HEK293T (cell line): ENCODE measurements at regions not wholly inside any gene's neighbourhood (a gene's known extent, or its start where the extent isn't known, plus 50 kb on each side); places are given as distances from the start of the nearest gene placed in this dataset.

Source experiments
- BHLHE40 ChIP-seq: fragments of 450-650 bp; IDR thresholded peaks from 2 replicates; pipeline ENCODE4 v1.6.1; 2016; ENCODE audit warnings: mild to moderate bottlenecking, moderate library complexity, borderline replicate concordance
- CTBP1 ChIP-seq: fragments of 450-650 bp; IDR thresholded peaks from 2 replicates; pipeline ENCODE4 v1.6.1; 2016; ENCODE audit warnings: borderline replicate concordance
- ELF4 ChIP-seq: fragments of 450-650 bp; IDR thresholded peaks from 2 replicates; pipeline ENCODE4 v1.6.1; 2017; ENCODE audit warnings: antibody characterized with exemption
- FOXK2 ChIP-seq: fragments of 450-650 bp; IDR thresholded peaks from 2 replicates; pipeline ENCODE4 v1.6.1; 2016; ENCODE audit warnings: mild to moderate bottlenecking
- FOXM1 ChIP-seq: fragments of 450-650 bp; IDR thresholded peaks from 2 replicates; pipeline ENCODE4 v1.6.1; 2017; ENCODE audit warnings: mild to moderate bottlenecking, borderline replicate concordance
- HDGF ChIP-seq: fragments of 450-650 bp; IDR thresholded peaks from 2 replicates; pipeline ENCODE4 v1.6.1; 2017; ENCODE audit warnings: antibody characterized with exemption, borderline replicate concordance
- LEF1 ChIP-seq: fragments of 450-650 bp; IDR thresholded peaks from 2 replicates; pipeline ENCODE4 v1.6.1; 2017; ENCODE audit warnings: mild to moderate bottlenecking, borderline replicate concordance
- NFRKB ChIP-seq: fragments of 450-650 bp; IDR thresholded peaks from 2 replicates; pipeline ENCODE4 v1.6.1; 2016; ENCODE audit warnings: mild to moderate bottlenecking, moderate library complexity
- PKNOX1 ChIP-seq: fragments of 450-650 bp; IDR thresholded peaks from 2 replicates; pipeline ENCODE4 v1.6.1; 2016
- SP1 ChIP-seq: fragments of 450-650 bp; IDR thresholded peaks from 2 replicates; pipeline ENCODE4 v1.6.1; 2017
- SUZ12 ChIP-seq: fragments of 450-650 bp; IDR thresholded peaks from 2 replicates; pipeline ENCODE4 v1.6.1; 2016; ENCODE audit warnings: mild to moderate bottlenecking
- TARDBP ChIP-seq: fragments of 450-650 bp; IDR thresholded peaks from 2 replicates; pipeline ENCODE4 v1.6.1; 2016
- ZNF384 ChIP-seq: fragments of 450-650 bp; IDR thresholded peaks from 2 replicates; pipeline ENCODE4 v1.6.1; 2016

- TF ChIP-seq FOXK2, result no peak
- TF ChIP-seq FOXM1, result no peak
- TF ChIP-seq ELF4, result no peak
- TF ChIP-seq BHLHE40, result no peak
- no peak for TF ChIP-seq PKNOX1
- no peak for TF ChIP-seq ZNF384
- no peak for TF ChIP-seq NFRKB
- no peak for TF ChIP-seq LEF1
- TF ChIP-seq TARDBP, result no peak
- TF ChIP-seq SP1, result no peak
- TF ChIP-seq HDGF, result no peak
- no peak for TF ChIP-seq SUZ12
- no peak for TF ChIP-seq CTBP1
Observed at GRCh38 chr4:120526033-120526432, 396.5 kb downstream of the PRDM5 start.
